ENCODE measurements at regions not wholly inside any gene's neighbourhood (a gene's known extent, or its start where the extent isn't known, plus 50 kb on each side); places are given as distances from the start of the nearest gene placed in this dataset.

GRCh38 chr15:77846986-77847385, 214.3 kb upstream of the LINGO1 start:
- intact Hi-C loops (cut with micrococcal nuclease; ENCODE audit: unreplicated experiment), result no loop called here
- no peaks in the 10 kb centered on the region for H3K9me3 ChIP-seq (ENCODE audit: control insufficient read depth, insufficient read depth, low read depth, low read length)
- in situ Hi-C loops (cut with HindIII; ENCODE audit: low pct_unique_long_range_greater_than_20kb, low sequenced_read_pairs), result no loop called here
- 0 out of 2 replicates have a peak, but pooled peaks cover 2% of the 10 kb centered on the region for H3K27me3 ChIP-seq (ENCODE audit: control insufficient read depth, insufficient read depth, low read length)
- BruUV-seq (replicated peaks), result no TSS peak
- H3K4me3 ChIP-seq (ENCODE audit: low read depth in 2 of 2, low read length in 2 of 2), result no peak overlapping the region
- no peak overlapping the region for H3K27ac ChIP-seq (ENCODE audit: low read length)
- H3K36me3 ChIP-seq (ENCODE audit: control insufficient read depth, insufficient read depth, low read length), result no peaks in the 10 kb centered on the region
- no peaks in the 10 kb centered on the region for H3K4me1 ChIP-seq (ENCODE audit: control insufficient read depth, insufficient read depth, low read length)
- no peak for ATAC-seq
- ChIA-PET POLR2A (no interaction called here), CTCF (no interaction called here)
- no peak for DNase-seq (ENCODE audit: low read depth, low spot score)
- TF ChIP-seq POLR2AphosphoS5 (IDR thresholded peaks at IDR 0.05; ENCODE audit: low read depth, low read length) (no peak), REST (IDR thresholded peaks at IDR 0.05; ENCODE audit: insufficient read depth in 1 of 2, low read depth in 2 of 2, low read length in 1 of 2) (no peak), SIN3A (IDR thresholded peaks at IDR 0.05; ENCODE audit: borderline replicate concordance, insufficient read depth, low read depth, low read length) (no peak), TCF7L2 (IDR thresholded peaks at IDR 0.05; ENCODE audit: low read depth, low read length) (no peak), CTCF (IDR thresholded peaks at IDR 0.05) (no peak)

- Histone ChIP-seq H3K36me3 (ENCODE audit: control insufficient read depth, insufficient read depth, low read length) (no peaks in the 10 kb centered on the region), H3K9me3 (ENCODE audit: control insufficient read depth, insufficient read depth, low read depth, low read length) (no peaks in the 10 kb centered on the region), H3K27me3 (ENCODE audit: control insufficient read depth, insufficient read depth, low read length) (0 out of 2 replicates have a peak, but pooled peaks cover 2% of the 10 kb centered on the region), H3K27ac (ENCODE audit: low read length) (no peak overlapping the region), H3K4me1 (ENCODE audit: control insufficient read depth, insufficient read depth, low read length) (peaks cover under 1% of the 10 kb centered on the region; the same call in 1 of the 2 replicates), H3K4me3 (ENCODE audit: low read depth in 2 of 2, low read length in 2 of 2) (no peak overlapping the region)
- no peak for ATAC-seq
- no TSS peak for BruUV-seq (replicated peaks)
- POLR2A ChIA-PET, result no interaction called here
- in situ Hi-C loops (cut with HindIII; ENCODE audit: low pct_unique_long_range_greater_than_20kb, low sequenced_read_pairs), result no loop called here
- intact Hi-C loops (cut with micrococcal nuclease; ENCODE audit: unreplicated experiment), result no loop called here
- no peak for DNase-seq (ENCODE audit: low read depth, low spot score)
- no peak for TF ChIP-seq TCF7L2 (IDR thresholded peaks at IDR 0.05; ENCODE audit: low read depth, low read length)
- TF ChIP-seq REST (IDR thresholded peaks at IDR 0.05; ENCODE audit: insufficient read depth in 1 of 2, low read depth in 2 of 2, low read length in 1 of 2), result no peak
- TF ChIP-seq CTCF (IDR thresholded peaks at IDR 0.05), result no peak
- TF ChIP-seq POLR2AphosphoS5 (IDR thresholded peaks at IDR 0.05; ENCODE audit: low read depth, low read length), result no peak
- TF ChIP-seq SIN3A (IDR thresholded peaks at IDR 0.05; ENCODE audit: borderline replicate concordance, insufficient read depth, low read depth, low read length), result no peak
- CTCF ChIA-PET, result no interaction called here
These were observed 213.6 kb upstream of the LINGO1 start for GRCh38 chr15:77846360-77846759.

Data from Panc1 (cell line).